NCI-H128 (cell line): ENCODE measurements at regions not wholly inside any gene's neighbourhood (a gene's known extent, or its start where the extent isn't known, plus 50 kb on each side); places are given as distances from the start of the nearest gene placed in this dataset.

Experiments
- DNase-seq: peaks from one replicate; lab custom pipeline; 2025; ENCODE audit not compliant: unreplicated experiment; lab: John Stamatoyannopoulos, UW

GRCh38 chr16:50960517-50961202 is 190.4 kb downstream of the SALL1 start:
- no peak for DNase-seq

GRCh38 chr16:50957056-50957455 is 194.0 kb downstream of the SALL1 start:
- DNase-seq = no peak

- no peak for DNase-seq
Observed at GRCh38 chr16:50956637-50957036, 194.4 kb downstream of the SALL1 start.

GRCh38 chr16:50955311-50955710 is 195.8 kb downstream of the SALL1 start:
- no peak for DNase-seq

DNA sequence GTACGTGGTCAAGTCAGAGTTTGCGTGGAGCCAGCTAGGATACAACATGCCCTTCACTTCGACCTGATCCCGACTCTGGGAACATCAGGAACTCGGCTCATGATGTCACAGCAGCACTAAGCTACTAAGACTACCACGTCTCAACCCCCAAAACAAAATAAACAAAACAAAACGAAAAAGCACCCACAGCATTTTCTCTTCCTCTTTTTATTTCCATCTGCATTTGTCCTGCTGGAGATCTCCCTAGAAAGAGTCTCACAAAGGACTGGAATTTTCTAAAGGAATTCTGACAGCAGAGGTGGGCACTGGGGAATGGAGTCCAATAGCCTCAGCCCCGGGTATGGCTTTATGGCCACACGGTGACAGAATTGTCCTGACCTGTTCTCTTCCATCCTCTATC is 196.6 kb downstream of the SALL1 start:
- DNase-seq = no peak

DNA sequence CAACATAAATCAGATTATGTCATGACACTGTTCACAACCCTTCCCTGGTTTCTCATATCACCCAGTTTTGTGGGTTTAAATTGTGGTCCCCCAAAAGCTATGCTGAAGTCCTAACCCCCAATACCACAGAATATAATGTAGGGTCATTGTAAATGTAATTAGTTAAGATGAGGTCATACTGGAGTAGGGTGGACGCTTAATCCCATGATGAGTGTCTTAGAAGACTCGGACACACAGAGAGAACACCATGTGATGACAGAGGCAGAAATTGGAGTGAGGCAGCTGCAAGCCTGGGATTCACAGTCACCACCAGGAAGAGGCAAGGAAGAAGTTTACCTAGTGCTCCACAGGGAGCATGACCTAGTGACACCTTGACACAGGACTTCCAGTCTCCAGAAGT is 197.8 kb downstream of the SALL1 start:
- no peak for DNase-seq

- DNase-seq = no peak
Observed at GRCh38 chr16:50950955-50951354, 200.1 kb downstream of the SALL1 start.

DNA sequence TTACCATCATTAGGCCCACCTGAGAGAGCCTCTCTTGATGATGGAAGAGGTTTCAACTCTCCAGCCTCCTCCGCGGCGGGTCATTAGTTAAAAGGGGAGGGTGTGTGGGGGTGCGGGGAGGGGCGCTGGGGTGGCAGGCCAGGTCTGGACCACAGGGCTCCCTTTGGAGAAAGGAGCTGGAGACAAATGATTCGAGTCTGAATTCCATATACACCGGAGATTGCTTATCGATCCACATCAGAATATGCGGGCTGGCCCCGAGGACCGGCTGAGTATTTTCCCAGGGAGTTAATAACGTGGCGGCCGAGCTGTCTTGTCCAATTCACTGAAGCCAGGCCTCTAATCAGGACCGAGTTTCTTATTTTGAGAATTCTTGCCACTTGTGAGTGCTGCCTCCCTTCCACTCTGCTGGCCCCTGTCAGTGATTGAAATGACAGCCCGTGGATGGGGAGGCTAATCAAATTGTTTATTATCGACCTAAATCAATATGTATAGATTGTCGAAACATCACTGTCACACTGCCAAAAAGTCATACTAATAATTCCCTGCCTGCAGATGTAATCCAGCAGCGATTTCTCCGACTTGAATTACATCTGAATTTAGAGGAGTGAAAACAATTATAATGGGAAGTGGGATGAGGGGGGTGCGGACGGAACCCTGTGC is 202.7 kb downstream of the SALL1 start:
- no peak for DNase-seq

GRCh38 chr16:50947826-50948225 is 203.2 kb downstream of the SALL1 start:
- DNase-seq = no peak

DNA sequence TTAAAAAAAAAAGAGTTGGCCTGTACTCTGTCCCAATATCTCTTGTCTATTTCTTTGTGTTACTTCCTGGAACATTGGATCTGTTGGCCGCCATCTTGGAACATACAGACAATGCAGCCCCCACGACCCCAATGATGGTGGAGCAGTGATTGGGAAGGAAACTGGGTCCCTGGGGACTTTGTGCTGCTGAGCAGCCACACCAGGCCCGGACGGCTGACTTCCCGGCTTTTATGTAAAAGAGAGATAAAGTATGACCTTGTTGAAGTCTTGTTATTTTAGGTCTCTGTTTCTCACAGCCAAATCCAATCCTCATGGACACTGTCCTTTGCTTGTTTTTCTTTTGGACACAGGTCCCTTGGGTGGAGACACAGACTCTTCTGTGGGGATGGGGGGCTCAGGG is 204.5 kb downstream of the SALL1 start:
- no peak for DNase-seq

DNA sequence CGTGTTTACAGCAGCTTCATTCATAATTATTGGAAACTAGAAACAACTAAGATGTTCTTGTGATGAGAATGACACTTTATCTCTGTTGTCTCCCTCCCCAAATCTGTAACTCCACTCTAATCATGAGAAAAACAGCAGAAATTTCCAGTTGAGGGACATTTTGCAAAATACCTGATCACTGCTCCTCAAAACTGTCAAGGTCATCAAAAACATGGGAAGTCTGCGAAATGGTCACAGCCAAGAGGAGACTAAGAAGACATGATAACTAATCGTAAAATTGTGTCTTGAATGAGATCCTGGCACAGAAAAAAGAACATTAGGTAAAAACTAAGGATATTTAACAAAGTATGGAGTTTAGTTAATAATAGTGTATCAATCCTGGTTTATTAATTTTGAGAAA is 204.2 kb downstream of the CYLD start:
- no peak for DNase-seq

- DNase-seq = no peak
Observed at GRCh38 chr16:50945171-50945570, 203.3 kb downstream of the CYLD start.

- DNase-seq = no peak
Observed at GRCh38 chr16:50944436-50944835, 202.6 kb downstream of the CYLD start.

DNA sequence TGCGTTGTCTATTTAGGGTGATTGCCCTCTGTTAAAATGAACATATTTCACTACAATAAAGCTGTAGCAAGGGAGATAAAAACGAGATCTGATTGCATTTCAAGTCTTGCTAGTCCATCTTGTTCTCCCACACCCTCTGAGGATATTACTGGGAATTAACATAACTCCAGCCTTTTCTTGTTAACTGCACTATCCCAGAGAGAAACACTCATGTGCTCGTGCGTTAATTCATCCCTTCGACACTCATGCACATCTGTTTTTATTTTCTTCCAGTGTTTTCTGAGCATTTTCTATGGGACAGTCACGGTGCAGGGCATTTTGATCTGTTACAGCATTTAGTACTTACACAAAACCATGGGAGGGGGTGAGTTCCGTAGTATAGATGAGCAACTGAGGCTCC is 202.1 kb downstream of the CYLD start:
- DNase-seq = no peak

- no peak for DNase-seq
Observed at GRCh38 chr16:50942143-50942542, 200.3 kb downstream of the CYLD start.

DNA sequence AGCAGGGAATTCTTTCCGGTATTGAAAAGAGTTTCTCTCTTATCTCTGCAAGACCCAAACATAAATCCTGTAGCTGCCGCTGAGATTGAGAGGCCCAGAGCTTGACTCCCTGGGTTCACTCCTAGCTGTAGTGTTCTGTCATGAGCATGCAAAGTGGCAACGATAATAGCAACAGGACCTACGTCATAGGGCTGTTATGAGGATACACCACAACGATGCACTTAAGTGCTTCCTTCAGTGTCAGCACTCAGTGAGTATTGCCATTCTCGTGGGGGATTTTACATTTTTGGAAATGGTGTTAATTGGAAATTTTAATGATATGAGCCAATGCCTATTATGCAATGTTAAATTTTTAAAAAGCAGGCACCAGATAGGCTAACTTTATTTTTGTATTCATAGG is 199.8 kb downstream of the CYLD start:
- DNase-seq = no peak

- no peak for DNase-seq
Observed at GRCh38 chr16:50940275-50940854, 198.5 kb downstream of the CYLD start.

DNA sequence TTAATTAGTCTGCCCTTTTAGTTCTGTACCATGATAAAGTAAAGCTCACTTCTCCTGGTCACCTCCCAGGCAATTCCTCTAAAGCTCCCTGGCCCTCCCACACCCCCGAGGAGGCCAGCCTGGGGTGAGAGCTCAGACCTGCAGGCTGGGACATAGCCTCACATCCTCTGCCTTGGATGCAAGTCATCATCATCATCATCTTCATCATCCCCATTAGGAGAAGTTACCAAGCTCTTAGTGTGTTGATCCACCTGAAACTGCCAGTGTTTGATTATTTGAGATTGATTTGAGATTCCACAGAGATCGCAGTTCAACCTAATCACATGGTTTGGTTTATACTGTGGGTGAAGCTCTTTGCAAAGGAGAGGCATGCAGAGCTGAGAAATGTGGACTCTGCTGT is 197.5 kb downstream of the CYLD start:
- no peak for DNase-seq

- no peak for DNase-seq
Observed at GRCh38 chr16:50938932-50939331, 197.0 kb downstream of the CYLD start.

GRCh38 chr16:50933262-50933661 is 191.4 kb downstream of the CYLD start:
- no peak for DNase-seq

DNA sequence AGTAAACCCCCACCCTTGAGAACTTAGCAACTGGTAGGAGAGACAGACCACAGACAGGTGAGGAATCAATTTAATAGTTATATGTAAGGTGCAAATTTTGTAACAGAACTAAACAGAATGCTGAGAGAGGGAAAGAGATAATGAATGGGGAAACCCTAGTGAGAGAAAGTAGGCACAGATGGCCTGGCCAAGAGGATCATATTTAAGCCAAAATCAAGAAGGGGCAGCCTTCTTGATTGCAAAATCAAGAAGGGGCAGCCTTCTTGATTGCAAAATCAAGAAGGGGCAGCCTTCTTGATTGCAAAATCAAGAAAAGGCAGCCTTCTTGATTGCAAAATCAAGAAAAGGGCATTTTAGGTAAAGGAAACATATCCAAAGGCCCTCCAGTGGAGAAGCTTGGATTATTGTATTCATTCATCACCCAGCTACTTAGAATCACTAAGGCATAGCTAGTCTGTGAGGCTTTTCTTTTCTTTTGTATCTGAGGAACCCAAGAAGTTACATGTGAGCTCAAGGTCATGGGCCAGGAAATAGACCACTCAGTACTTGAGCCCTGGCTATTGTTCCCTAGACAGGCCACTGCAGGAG is 190.6 kb downstream of the CYLD start:
- DNase-seq = no peak

DNA sequence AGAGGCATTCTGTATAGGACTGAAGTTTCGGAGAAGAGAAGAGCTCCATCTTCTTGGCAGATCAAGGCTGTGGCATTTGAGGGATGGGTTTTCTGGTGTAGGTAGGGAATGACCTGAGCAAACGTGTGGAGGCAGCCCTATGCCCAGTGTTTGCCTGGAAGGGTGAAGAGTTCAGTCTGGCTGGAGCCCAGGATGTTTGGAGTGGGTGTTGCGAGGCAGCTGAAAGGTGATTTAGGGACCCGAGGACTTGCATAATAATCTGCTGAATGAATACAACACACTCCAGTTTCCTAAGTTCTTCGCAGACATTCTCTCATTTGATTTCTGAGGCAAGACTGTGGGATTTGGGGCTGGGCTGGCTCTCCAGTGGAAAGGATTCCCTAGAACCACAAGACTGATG is 186.2 kb downstream of the CYLD start:
- no peak for DNase-seq
